ENCODE measurements at regions not wholly inside any gene's neighbourhood (a gene's known extent, or its start where the extent isn't known, plus 50 kb on each side); places are given as distances from the start of the nearest gene placed in this dataset.

DNA sequence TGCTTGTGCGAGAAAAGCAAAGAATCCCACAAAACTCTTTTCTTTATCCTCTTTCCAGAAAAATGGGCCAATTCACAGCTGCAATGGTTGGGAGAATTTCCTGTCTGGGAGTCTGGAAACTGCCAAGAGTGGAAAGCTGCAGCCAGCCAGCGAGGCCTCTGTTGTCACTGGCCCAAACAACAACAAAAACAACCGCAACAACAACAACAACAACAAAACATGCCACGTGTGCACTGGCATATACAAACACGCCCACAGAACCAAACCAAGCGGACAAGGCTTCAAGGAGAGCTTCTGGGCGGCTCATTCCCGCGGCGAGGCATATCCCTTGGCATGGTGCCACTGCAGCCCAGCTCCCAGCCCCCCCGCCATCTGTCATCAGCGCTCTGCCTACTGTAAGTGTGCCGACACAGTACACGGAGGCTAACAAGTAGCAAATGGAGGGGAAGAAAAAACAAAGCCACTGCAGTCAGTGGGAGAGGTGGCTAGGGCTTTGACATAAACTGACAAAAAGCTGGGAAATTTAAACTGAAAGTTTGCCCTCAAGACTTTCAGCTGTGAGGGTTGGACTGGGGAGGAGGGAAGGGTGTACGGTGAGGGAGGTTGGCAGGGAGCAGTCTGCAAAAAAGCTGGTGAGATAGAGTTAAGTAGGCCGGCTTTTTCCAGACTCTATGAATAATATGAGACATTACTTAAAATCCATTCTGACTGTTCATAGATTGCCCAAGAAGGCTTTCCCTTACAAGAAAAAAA, 165.0 kb upstream of the ZNF462 start:
- TF ChIP-seq, protein P1, sequence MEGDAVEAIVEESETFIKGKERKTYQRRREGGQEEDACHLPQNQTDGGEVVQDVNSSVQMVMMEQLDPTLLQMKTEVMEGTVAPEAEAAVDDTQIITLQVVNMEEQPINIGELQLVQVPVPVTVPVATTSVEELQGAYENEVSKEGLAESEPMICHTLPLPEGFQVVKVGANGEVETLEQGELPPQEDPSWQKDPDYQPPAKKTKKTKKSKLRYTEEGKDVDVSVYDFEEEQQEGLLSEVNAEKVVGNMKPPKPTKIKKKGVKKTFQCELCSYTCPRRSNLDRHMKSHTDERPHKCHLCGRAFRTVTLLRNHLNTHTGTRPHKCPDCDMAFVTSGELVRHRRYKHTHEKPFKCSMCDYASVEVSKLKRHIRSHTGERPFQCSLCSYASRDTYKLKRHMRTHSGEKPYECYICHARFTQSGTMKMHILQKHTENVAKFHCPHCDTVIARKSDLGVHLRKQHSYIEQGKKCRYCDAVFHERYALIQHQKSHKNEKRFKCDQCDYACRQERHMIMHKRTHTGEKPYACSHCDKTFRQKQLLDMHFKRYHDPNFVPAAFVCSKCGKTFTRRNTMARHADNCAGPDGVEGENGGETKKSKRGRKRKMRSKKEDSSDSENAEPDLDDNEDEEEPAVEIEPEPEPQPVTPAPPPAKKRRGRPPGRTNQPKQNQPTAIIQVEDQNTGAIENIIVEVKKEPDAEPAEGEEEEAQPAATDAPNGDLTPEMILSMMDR (conservative IDR thresholded peaks at IDR 0.05; ENCODE audit: low read length): no peak
- no peak for TF ChIP-seq EZH2phosphoT487 (IDR thresholded peaks at IDR 0.05; ENCODE audit: borderline replicate concordance)

Measured in Loucy (cell line).